Kidney capillary endothelial cell (primary cell): ENCODE measurements at regions not wholly inside any gene's neighbourhood (a gene's known extent, or its start where the extent isn't known, plus 50 kb on each side); places are given as distances from the start of the nearest gene placed in this dataset.

Experiments used
- DNase-seq: peaks from one replicate; pipeline ENCODE4 v3.0.0-alpha.2; 2018; ENCODE audit warnings: low spot score

- no peak for DNase-seq
These were observed 712.1 kb downstream of the TBC1D32 start for GRCh38 chr6:120622127-120622631.

GRCh38 chr6:120620900-120621299 lies 713.4 kb downstream of the TBC1D32 start:
- DNase-seq = peak; percentile 44

GRCh38 chr6:120615238-120615637 lies 719.0 kb downstream of the TBC1D32 start:
- no peak for DNase-seq

- DNase-seq = no peak
These were observed 719.6 kb downstream of the TBC1D32 start for GRCh38 chr6:120614723-120615122.

GRCh38 chr6:120608826-120609225 lies 725.5 kb downstream of the TBC1D32 start:
- no peak for DNase-seq

- no peak for DNase-seq
These were observed 727.5 kb downstream of the TBC1D32 start for GRCh38 chr6:120606743-120607142.

GRCh38 chr6:120604510-120604909 lies 729.8 kb downstream of the TBC1D32 start:
- no peak for DNase-seq

- no peak for DNase-seq
These were observed 743.7 kb downstream of the TBC1D32 start for GRCh38 chr6:120590611-120591010.

GRCh38 chr6:120588424-120588823 lies 745.9 kb downstream of the TBC1D32 start:
- no peak for DNase-seq

- DNase-seq = no peak
These were observed 746.9 kb downstream of the TBC1D32 start for GRCh38 chr6:120587381-120587780.

GRCh38 chr6:120584111-120584760 lies 750.0 kb downstream of the TBC1D32 start:
- no peak for DNase-seq

GRCh38 chr6:120576061-120576460 lies 758.2 kb downstream of the TBC1D32 start:
- no peak for DNase-seq

- DNase-seq = no peak
These were observed 764.6 kb downstream of the TBC1D32 start for GRCh38 chr6:120569714-120570113.

- no peak for DNase-seq
These were observed 769.5 kb downstream of the TBC1D32 start for GRCh38 chr6:120564779-120565178.

- no peak for DNase-seq
These were observed 776.0 kb downstream of the TBC1D32 start for GRCh38 chr6:120558294-120558693.

- no peak for DNase-seq
These were observed 776.7 kb downstream of the TBC1D32 start for GRCh38 chr6:120557554-120557953.

GRCh38 chr6:120556491-120556890 lies 777.8 kb downstream of the TBC1D32 start:
- no peak for DNase-seq

- DNase-seq = no peak
These were observed 780.9 kb downstream of the TBC1D32 start for GRCh38 chr6:120553353-120553752.

GRCh38 chr6:120545353-120545752 lies 788.9 kb downstream of the TBC1D32 start:
- no peak for DNase-seq

GRCh38 chr6:120534954-120535353 lies 799.3 kb downstream of the TBC1D32 start:
- no peak for DNase-seq

- DNase-seq = no peak
These were observed 807.7 kb downstream of the TBC1D32 start for GRCh38 chr6:120526576-120526975.

GRCh38 chr6:120514544-120514943 lies 819.7 kb downstream of the TBC1D32 start:
- DNase-seq = no peak

- DNase-seq = no peak
These were observed 822.6 kb downstream of the TBC1D32 start for GRCh38 chr6:120511712-120512111.

- no peak for DNase-seq
These were observed 835.6 kb downstream of the TBC1D32 start for GRCh38 chr6:120498711-120499110.
